CD4-positive, alpha-beta T cell treated with Interleukin-10 for 1 hour (primary cell): ENCODE measurements at regions not wholly inside any gene's neighbourhood (a gene's known extent, or its start where the extent isn't known, plus 50 kb on each side); places are given as distances from the start of the nearest gene placed in this dataset.
"Not testable (repeated sequence)": the region's sequence is repeated elsewhere in the genome, so short reads cannot be mapped to it uniquely, and the experiment has no call there.

Experiments
- DNase-seq: peaks from one replicate; pipeline ENCODE4 v3.0.0-alpha.2; 2020

DNA sequence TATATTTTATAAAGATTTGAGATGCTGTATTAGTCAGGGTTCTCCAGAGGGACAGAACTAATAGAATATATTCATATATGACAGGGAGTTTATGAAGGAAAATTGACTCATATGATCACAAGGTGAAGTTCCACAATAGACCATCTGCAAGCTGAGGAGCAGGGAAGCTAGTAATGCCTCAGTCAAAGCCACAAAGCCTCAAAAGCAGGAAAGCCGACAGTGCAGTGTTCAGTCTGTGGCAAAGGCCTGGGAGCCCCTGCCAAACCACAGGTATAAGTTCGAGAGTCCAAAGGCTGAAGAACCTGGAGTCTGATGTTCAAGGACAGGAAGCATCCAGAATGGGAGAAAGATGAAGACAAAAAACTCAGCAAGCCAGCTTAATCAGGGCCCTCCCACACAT is 382.2 kb downstream of the LRRC70 start:
- DNase-seq = no peak

DNA sequence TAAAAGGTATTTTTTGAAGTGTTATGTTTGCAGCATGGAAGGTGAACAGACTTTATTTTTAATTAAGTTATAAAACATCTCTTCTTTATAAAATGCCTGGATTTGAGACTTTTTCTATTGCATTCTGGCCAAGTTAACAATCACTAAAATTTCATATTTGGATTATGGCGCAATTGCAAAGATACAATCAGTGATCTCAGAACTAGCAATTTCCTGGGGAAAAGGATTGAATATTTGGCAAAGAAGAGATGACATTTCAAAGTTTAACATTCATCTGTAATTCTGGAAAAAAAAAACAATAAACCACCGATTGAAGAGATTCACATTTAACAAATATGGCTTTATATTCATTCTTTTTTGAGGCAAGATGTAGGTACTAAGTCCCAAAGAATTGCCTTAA is 378.0 kb downstream of the LRRC70 start:
- no peak for DNase-seq

DNA sequence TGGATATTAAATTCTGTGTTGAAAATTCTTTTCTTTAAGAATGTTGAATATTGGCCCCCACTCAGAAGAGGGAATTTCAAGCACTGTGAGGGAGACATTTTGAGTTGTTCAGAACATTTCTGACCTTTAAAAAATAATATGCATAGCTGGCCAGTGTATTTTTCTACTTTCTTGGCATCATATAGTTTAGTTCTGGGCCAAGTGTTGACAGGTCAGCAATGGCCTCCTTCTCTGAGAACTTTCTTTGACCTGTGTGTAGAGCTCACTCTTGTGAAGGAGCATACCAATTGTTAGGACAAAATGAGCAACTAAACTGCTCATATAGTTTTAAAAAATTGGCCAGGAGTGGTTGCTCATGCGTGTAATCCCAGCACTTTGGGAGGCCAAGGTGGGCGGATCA is 376.0 kb downstream of the LRRC70 start:
- no peak for DNase-seq

DNA sequence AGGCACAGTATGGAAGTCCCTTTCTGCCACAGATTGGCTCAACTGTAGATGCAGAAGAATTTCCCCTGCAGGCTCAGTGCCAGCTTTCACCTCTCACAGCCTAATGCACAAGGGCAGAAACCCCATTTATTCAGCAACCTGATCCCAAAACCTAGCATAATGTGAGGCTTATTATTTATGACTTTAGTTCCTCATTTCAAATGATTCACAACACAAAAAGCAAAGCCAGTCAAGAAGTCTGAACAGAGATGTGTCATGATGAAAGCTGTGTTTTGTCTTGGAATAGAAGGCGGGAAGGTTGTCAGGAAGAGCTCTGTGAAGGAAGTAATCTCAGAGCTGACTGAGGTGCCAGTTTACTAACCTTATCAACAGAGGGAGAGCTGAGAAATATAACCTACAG is 369.7 kb downstream of the LRRC70 start:
- no peak for DNase-seq

DNA sequence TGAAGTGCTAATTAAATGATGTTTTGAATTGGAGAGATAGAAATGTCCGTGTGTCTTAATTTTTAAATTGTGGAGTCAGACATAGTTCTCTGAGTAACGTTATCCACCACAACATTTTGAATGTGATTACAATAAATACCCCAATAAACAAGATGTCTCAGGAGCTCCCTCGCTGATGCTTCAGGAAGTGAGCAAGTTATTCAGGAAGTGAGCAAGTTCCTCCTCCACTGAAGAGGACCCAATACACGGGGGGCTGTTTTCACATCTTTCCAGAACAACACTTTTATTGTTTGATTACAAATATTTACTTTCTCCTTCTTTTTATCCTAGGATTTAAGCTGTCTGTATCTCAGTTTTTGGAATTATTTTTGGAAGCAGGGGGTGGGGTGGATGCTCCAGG is 363.8 kb downstream of the LRRC70 start:
- DNase-seq = no peak

DNA sequence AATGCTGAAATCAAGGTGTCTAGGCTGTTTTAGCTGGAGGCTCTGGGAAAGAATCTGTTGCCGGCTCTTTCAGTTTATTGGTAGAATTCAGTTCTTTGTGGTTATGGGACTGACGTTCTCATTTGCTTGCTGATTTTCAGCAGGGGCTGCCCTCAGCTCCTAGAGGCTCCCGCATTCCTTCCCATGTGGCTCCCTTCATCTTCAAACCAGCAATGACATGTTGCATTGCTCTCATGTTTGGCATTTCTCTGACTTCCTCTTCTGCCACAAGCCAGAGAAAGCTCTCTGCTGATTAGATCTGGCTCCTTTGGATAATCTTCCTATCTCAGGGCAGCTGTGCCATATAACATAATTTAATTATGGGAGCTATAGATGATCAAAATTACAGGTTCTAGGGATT is 360.3 kb downstream of the LRRC70 start:
- no peak for DNase-seq

DNA sequence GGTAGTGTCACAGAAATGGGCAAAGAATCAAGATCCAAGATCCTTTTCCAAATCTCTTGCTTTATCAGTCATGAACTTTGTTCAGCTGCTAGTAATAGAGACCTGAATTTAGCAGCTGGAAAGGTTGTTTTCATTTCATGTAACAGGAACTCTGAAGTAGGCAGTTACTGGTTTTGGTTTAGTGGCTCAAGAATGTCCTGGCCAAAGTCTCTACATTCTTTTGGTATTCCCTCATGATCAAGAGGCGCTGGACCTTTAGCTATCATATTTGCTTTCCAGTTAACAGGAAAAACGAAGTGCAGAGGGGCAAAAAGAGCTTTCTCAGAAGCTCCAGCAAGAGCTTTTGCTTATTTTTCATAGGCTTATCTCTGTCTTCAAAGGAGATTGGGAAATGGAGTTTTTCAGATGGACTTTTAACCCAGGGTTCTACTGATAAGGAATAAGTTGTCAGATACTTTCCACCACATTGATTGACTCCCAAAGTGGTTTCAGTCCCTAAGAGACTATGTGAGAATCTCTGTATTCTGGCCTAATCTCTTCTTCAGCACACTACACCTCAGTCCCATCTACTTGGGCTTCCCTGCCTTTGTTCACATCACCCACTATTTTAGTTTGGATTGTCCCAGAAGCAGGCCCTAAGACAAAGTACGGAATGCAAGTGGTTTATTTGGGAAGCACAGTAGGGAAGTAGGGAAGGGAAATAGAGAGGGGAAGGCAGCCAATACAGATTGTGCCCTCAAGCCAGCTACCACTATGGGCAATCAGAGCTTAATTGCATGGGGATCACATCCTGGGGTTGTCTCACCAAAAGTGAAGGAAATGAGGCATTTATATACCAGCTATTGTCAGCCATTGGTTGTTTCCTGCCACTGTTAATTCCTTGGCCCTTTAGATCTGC is 359.3 kb downstream of the LRRC70 start:
- no peak for DNase-seq

DNA sequence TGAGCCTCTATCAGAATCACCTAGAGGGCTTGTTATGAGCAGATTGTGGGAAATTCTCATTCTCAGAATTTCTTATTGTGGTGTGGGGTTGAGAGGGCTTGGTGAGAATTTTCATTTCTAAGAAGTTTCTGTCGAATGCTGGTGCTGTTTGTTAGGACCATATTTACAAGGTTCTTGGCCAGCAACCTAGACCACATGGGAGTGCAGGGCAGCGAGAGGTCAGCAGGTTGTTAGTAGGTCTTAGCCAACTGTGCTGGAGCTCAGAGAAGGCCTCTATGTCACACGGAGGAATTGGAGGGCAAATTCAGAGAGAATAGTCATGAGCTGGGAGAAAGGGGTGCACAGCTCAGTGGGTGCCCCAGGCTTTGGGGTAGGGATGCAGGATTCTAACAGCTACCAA is 357.0 kb downstream of the LRRC70 start:
- DNase-seq = no peak

DNA sequence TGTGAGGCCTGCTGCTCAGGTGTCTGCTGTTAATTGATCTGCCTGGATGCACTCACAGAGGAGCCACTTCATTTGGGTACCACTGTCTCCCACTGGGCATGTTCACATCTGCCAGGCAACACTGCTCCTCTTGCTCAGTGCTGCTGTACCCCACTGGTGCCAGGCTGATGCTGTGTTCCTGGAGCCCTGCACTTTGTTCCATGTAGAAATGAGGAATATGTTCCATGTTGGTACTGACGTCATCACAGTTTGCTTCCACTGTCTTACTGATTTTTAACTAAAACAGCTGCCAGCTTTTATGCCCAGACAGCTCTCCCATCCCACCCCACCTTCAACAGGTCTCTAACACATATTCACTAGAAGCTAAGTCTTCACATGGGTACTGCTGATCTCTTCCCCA is 355.7 kb downstream of the LRRC70 start:
- no peak for DNase-seq

DNA sequence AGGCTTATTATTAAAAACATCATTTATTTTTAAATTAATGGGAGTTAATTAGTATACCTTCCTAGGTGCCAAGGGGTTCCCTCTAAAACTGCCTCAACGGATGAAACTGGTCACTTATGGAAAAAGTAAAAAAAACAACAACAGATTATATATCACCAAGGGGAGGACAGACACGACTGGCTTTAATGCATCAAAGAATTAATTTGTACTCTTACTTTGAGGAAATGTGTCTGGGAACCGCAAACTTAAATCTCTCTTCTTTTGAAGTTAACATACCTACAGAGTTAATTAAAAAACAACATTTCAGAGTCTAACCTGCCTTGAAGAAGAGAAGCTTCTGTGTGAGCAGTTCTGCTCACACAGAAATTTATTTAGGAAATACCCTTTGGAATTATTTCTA is 354.6 kb downstream of the LRRC70 start:
- DNase-seq = no peak

DNA sequence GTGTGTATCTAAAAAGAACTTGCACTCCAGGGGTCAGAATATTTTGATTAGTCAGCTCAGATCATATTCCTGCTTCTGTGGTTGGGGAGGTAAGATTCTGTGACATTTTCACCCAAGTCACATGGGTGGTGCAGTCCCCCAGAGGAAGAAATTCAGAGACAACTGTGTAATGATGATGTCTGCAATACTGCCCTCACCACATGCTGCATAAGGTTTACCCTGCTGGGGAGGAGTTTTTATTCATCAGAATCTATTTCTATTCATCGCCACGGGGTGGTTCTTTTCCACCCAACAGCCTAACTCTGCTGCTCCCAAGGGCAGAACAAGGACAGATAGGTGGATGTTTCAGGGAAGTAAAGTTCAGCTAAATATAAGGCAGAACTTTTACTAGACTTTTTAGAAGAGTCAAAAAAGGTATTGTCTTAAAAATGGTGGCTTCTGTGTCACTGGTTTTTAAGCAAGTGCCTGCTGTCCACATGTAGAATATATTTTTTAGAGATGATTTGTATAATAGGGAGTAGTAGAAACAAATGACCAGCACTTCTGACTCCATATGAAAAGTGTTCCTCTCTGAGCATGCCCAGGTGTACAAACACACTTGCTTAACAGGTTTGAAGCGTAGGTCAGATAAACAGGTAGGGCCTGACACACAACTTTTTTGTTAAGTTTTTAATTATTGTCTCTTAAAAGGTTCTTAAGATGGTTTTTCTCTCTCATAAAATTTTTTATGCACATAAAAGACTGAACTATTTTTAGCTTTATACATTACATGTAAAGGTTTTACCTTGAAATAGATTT is 352.7 kb downstream of the LRRC70 start:
- DNase-seq = no peak

DNA sequence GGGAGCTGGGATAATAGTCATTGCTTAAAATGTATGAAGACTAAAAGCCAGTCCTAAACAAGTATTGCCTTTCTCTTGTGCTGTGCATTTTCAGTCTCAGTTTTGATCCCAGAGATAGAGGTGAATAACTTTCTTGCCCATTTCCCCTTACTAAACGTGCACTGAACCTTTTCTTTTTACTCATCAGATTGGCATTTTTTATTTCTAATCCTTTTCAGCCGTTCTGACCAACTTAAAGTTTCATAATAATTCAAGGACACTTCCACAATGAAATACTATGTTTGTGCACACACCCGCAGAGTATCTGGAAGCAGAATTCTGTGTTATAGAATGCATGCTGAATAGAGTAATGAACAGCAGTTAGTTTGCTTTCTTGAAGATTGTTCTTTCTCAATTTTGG is 343.6 kb downstream of the LRRC70 start:
- DNase-seq = no peak

DNA sequence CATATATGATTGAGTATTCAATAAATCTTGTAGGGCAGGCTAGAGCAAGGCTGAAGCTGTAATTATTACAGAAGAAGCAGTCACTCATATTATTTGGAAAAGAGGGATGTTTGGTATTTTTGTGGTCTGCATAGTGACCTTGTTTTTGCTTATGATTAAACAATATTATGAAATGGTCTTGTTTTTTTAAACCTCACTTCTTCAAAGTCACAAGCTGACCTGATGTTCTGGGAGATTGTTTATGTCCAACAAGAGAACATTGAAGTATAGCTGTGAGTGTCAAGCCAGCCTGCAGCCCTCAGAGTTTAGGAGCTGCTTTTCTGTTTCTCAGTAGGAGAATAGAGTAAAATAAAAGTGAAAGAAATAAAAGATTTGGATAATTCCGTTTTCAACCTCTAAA is 342.2 kb downstream of the LRRC70 start:
- no peak for DNase-seq

DNA sequence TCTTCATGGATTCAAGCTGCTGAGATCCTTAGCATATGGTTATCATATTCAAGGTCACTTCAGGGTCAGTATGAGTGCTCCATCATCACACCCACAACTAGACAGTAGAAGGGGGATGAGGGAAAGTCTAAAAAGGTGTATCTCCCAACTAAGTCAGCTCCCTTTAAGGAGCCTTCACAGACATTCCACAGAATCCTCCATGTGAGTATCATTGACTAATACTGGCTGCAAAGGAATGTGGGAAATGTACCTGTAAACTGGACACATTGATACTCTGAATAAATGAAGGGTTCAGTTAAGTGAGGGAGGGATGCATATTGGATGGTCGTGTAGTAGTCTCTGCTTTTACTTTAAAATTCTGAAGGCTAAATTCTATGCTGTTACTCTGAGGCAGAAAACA is 330.7 kb downstream of the LRRC70 start:
- no peak for DNase-seq

DNA sequence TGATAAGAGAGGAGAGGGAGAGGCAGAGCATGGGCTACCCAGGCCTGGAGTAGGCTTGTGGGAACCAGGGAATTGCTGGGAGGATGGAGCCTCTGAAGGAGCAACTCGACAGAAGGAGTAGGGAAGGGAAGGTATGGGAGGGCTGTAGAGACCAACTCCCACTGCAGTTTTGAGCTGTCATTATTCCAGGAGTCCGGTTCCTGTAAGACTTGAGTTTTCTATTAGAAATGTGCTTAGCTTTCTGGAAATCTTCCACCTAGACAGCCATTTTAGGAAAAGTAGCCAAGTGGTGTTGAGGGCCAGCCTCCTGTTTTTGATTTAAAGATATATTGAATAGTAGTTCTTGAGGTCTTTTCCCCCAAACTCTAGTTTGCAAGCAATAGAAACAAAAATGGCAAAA is 323.5 kb downstream of the LRRC70 start:
- no peak for DNase-seq

DNA sequence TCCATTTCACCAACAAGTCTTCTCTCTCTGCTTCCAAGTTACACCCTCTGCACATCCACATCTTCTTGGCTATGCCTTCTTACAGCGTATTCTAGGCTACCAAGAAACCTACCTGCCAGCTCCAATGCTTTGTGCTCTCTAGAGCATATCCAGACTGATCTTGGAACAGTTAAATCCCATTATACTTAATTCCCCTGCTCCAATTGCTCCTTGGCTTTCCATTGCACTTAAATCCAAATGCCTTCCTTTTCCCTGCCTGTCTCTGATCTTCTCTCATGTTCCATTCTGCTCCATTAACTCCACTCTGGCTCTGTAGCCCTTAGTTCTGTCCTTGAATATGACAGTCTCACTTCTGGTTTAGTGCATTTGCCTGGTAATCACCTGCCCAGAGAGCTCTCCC is 322.4 kb downstream of the LRRC70 start:
- DNase-seq = no peak

DNA sequence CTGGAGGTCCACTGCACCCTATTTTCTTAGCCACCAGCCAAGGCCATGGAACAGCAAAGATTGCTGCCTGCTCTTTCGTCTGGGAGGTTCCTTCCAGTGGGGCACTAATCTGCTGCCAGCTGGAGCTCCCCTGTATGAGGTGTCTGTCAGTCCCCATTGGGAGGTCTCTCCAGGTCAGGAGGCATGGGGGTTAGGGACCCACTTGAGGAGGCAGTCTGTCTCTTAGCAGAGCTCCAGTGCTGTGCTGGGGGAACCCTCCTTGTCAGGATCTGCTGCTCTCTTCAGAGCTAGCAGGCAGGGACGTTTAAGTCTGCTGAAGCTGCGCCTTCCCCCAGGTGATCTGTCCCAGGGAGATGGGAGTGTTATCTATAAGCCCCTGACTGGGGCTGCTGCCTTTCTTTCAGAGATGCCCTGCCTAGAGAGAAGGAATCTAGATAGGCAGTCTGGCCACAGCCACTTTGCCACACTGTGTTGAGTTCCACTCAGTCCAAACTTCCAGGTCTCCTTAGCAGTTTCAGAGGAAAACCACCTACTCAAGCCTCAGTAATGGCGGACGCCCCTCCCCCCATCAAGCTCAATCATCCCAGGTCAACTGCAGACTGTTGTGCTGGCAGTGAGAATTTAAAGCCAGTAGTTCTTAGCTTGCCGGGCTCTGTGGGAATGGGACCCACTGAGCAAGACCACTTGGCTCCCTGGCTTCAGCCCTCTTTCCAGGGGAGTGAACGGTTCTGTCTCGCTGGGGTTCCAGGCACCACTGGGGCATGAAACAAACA is 317.7 kb downstream of the LRRC70 start:
- no peak for DNase-seq

DNA sequence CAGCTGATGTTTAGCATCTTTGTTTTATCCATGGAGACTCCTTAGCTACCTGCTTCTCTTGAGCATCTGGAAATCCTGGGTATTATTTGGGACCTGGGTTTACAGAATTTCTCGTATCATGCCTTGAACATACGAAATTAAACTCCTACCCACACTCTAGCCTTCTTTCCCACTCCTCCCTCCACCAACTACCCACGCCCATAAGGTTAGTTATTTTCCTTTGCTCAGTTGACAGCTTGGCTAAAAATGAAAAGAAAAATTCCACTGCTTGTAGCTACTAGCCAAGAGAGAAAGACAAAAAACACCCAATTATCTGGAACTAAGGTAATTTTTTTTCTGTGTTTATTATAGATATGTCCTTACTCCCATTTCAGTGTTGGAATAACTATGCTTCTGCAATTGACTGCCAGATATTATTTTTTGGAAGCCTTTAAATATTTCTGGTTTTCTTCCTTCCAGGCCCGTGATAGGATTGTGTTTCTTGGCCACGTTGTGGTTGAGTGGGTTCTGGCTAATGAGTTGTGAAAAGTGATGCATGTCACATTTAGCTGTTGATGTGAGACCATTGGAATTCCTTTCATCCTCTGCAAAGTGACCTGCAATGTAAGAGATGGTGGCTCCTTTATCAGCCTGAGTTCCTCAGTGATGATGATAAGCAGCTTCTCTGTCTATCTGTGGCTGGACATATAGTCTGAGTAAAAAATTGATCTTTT is 308.1 kb downstream of the LRRC70 start:
- no peak for DNase-seq

DNA sequence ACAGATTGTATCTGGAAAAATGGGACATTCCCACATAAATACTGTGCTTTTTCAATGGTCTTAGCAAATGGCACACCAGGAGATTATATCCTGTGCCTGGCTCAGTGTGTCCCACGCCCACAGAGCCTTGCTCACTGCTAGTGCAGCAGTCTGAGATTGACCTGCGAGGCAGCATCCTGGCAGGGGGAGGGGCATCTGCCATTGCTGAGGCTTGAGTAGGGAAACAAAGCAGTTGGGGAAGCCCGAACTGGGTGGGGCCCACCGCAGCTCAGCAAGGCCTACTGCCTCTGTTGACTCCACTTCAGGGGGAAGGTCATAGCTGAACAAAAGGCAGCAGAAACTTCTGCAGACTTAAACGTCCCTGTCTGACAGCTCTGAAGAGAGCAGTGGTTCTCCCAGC is 258.7 kb downstream of the LRRC70 start:
- DNase-seq = not testable (repeated sequence)

DNA sequence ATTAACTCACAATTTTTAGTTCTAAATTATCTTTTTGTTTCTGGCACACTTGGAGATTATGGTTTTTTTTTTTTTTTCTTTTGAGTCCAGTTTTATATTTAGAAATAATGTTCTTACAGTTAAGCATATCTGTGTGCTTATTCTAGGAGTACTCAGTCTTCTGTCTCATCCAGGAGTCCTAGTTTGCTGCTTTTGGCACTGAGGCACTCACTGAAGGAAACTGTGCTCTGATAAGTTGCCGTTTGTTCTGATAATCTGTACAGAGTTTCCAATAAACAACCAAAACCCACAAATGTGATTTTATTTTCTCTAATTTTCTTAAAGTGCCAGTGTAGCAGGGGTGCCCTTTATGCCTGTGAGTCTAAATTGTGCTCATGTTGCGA is 251.0 kb downstream of the LRRC70 start:
- DNase-seq = no peak

DNA sequence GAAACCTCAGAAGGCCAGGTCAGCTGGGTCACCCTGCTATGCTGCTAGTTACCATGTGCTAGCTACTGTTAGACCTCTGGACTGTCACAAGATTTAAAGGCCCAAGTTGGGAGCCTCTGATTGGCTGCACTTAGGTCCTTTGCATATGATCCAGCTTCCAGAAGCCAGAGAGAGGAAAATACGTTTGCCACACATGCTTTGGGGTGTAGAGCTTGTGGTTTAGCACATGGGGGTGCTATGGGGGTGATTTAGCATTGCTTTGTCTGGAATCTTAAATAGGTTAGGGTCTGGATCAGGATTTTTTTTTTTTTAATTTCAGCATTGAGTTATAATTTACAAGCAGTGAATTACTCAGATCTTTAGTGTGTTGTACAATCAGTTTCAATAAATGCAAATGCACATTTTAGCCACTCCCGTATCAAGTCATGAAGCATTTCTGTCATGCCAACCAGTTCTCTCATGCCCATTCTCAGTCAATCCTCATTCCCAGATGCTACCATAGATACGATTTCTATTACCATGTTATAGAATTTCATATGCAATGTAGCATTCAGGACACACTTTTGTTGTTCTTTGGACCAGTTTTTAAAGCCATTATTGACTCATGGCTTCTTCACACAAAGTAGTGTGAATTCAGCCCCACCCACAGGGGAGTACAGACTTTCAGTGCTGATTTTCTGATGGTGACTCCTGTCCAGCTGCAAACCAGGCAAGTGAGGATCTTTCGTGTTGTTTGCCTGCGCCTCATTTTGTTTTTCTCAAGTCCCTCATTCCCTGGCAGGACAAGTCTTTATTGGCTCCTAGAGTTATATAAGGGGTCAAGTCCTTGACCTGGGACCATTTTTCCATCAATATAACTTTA is 250.4 kb downstream of the LRRC70 start:
- DNase-seq = no peak
